Ishikawa (cell line): ENCODE measurements at regions not wholly inside any gene's neighbourhood (a gene's known extent, or its start where the extent isn't known, plus 50 kb on each side); places are given as distances from the start of the nearest gene placed in this dataset.

Experiments used
- CEBPB ChIP-seq: IDR thresholded peaks from 2 replicates; pipeline ENCODE4 v1.6.1; 2012
- CREB1 ChIP-seq: IDR thresholded peaks from 2 replicates; pipeline ENCODE4 v1.6.1; 2012; ENCODE audit warnings: low read depth
- EGR1 ChIP-seq: IDR thresholded peaks from 2 replicates; pipeline ENCODE4 v1.6.1; 2012
- EP300 ChIP-seq: IDR thresholded peaks from 2 replicates; pipeline ENCODE4 v1.6.1; 2012; ENCODE audit warnings: borderline replicate concordance
- FOXM1 ChIP-seq: IDR thresholded peaks from 2 replicates; pipeline ENCODE4 v1.6.1; 2012; ENCODE audit warnings: low read depth, borderline replicate concordance
- MAX ChIP-seq: IDR thresholded peaks from 2 replicates; pipeline ENCODE4 v1.6.1; 2012
- REST ChIP-seq: IDR thresholded peaks from 2 replicates; pipeline ENCODE4 v1.6.1; 2012; ENCODE audit warnings: low read depth, mild to moderate bottlenecking
- TAF1 ChIP-seq: IDR thresholded peaks from 2 replicates; pipeline ENCODE4 v1.6.1; 2012; ENCODE audit warnings: low read depth, mild to moderate bottlenecking
- TEAD4 ChIP-seq: IDR thresholded peaks from 2 replicates; pipeline ENCODE4 v1.6.1; 2012
- USF1 ChIP-seq: IDR thresholded peaks from 2 replicates; pipeline ENCODE4 v1.6.1; 2012
- ZBTB7A ChIP-seq: IDR thresholded peaks from 2 replicates; pipeline ENCODE4 v1.6.1; 2012; ENCODE audit warnings: low read depth

- TF ChIP-seq USF1 = no peak
- TF ChIP-seq CEBPB = no peak
- TF ChIP-seq EP300 = no peak
- no peak for TF ChIP-seq TAF1
- no peak for TF ChIP-seq FOXM1
- TF ChIP-seq TEAD4 = no peak
- TF ChIP-seq CREB1 = no peak
- TF ChIP-seq REST = no peak
- TF ChIP-seq EGR1 = no peak
- TF ChIP-seq MAX = no peak
- no peak for TF ChIP-seq ZBTB7A
Observed at GRCh38 chr16:82454566-82454965, 172.2 kb upstream of the CDH13 start.
